Kidney (tissue), 13 donors: ENCODE measurements at regions not wholly inside any gene's neighbourhood (a gene's known extent, or its start where the extent isn't known, plus 50 kb on each side); places are given as distances from the start of the nearest gene placed in this dataset.

ENCODE experiments used
- DNase-seq, 5 donors: peaks; one replicate each; pipeline ENCODE4 v3.0.0-alpha.2; 2013 to 2020
- FAIRE-seq: peaks from 2 replicates; lab custom pipeline; 2012; peaks lifted over from hg19 to GRCh38; lab: Jason Lieb, UNC
- H3K27ac ChIP-seq, 2 donors: one replicate each; pipeline ENCODE4 v1.7.0; 2013; ENCODE audit warnings: low read depth in 2 of 2, low read length in 2 of 2, inconsistent platforms in 1 of 2
- H3K27me3 ChIP-seq: one replicate; pipeline ENCODE4 v1.7.1; 2013; ENCODE audit warnings: low read length, inconsistent platforms; ENCODE audit not compliant: control insufficient read depth, insufficient read depth
- H3K36me3 ChIP-seq, 3 donors: one replicate each; pipeline versions ENCODE4 v1.7.0 to v1.7.1; 2013; ENCODE audit warnings: low read length in 3 of 3, control low read depth in 1 of 3, inconsistent platforms in 1 of 3; ENCODE audit not compliant: insufficient read depth in 3 of 3, control insufficient read depth in 2 of 3
- H3K4me1 ChIP-seq, 3 donors: one replicate each; pipeline versions ENCODE4 v1.7.0 to v1.7.1; 2013; ENCODE audit warnings: low read length in 3 of 3, inconsistent platforms in 1 of 3, low read depth in 1 of 3; ENCODE audit not compliant: control insufficient read depth in 2 of 3, insufficient read depth in 2 of 3
- H3K4me3 ChIP-seq, 3 donors: one replicate each; pipeline versions ENCODE4 v1.7.0 to v1.8.1; 2013; ENCODE audit warnings: low read length in 3 of 3, control low read depth in 1 of 3, inconsistent platforms in 1 of 3
- H3K9ac ChIP-seq, 3 donors: one replicate each; pipeline versions ENCODE4 v1.7.0 to v1.7.1; 2013; ENCODE audit warnings: low read length in 3 of 3, control low read depth in 1 of 3, inconsistent platforms in 1 of 3
- H3K9me3 ChIP-seq, 3 donors: one replicate each; pipeline versions ENCODE4 v1.7.0 to v1.7.1; 2013; ENCODE audit warnings: low read length in 3 of 3, control low read depth in 1 of 3, inconsistent platforms in 1 of 3; ENCODE audit not compliant: control insufficient read depth in 2 of 3, insufficient read depth in 1 of 3
- intact Hi-C: fragments of 100-400 bp; cut with DNase I; formaldehyde crosslinking; loops from one replicate; pipeline ENCODE4 v1.11.1; 2022
- TF ChIP-seq, protein P1 (sequence below): IDR thresholded peaks from 3 replicates; pipeline ENCODE4 v1.5.1; 2012; ENCODE audit warnings: mild to moderate bottlenecking, moderate library complexity, borderline replicate concordance; ENCODE audit not compliant: insufficient read depth; ENCODE audit errors: extremely low read depth
- donor health status: control.
- donor health status: control.
- donor health status: control.
- donor health status: control.
- donor health status: control.
- donor health status: DM: yes; HTN: yes; CAD: no.
- donor health status: Normal renal cell carcinoma (clear cell type).

DNA sequence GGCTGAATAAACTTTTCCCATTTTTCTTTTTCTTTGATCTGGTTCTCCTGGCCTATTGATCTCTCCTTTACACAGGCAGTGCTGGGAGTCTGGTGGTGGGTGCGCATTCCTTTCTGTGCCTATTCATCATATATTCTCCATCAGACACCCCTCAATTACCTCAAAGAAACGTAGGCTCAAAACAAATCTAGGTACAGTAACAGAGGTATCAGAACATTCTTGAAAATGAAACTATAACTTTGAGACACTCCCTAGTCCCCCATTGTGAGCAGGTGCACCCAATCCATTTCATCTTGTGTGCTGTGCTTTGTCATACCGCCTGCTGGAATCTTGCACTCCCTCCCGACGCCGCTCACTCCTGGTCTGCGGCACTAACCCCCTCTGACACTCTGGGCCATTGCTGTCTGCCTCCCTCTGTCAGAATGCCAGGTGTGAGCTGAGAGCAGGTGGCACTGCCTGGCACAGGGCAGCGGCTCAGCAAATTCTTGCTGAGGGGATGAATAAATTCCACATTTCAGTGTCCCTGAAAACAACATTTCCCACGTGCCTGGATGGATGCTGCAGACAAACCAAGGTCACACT lies 303.4 kb upstream of the EXOC2 start:
- no peak for DNase-seq

DNA sequence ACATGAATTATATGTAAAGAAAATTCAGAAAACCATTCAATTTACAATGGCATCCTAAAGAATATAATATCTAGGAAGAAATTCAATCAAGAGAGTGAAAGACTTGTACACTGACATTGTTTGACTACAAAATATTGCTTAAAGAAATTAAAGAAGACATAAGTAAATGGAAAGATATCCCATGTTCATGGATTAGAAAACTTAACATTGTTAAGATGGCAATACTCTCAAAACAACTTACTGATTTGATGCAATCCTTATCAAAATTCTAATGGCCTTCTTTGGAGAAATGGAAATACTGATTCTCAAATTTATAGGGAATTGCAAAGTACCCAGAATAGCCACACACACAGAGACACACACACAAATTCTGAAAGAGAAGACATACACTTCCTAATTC lies 298.3 kb upstream of the EXOC2 start:
- TF ChIP-seq, protein P1, sequence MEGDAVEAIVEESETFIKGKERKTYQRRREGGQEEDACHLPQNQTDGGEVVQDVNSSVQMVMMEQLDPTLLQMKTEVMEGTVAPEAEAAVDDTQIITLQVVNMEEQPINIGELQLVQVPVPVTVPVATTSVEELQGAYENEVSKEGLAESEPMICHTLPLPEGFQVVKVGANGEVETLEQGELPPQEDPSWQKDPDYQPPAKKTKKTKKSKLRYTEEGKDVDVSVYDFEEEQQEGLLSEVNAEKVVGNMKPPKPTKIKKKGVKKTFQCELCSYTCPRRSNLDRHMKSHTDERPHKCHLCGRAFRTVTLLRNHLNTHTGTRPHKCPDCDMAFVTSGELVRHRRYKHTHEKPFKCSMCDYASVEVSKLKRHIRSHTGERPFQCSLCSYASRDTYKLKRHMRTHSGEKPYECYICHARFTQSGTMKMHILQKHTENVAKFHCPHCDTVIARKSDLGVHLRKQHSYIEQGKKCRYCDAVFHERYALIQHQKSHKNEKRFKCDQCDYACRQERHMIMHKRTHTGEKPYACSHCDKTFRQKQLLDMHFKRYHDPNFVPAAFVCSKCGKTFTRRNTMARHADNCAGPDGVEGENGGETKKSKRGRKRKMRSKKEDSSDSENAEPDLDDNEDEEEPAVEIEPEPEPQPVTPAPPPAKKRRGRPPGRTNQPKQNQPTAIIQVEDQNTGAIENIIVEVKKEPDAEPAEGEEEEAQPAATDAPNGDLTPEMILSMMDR: no peak
- FAIRE-seq: no peak
- H3K9me3 ChIP-seq: peaks cover 0 to 13% (median 0%) of the 10 kb centered on the region in 3 donors
- no peak overlapping the region for H3K27ac ChIP-seq
- H3K27me3 ChIP-seq: no peaks in the 10 kb centered on the region
- no peak for DNase-seq
- no peak overlapping the region for H3K9ac ChIP-seq
- H3K36me3 ChIP-seq: no peaks in the 10 kb centered on the region
- no peak overlapping the region for H3K4me3 ChIP-seq
- intact Hi-C loops: no loop called here
- no peaks in the 10 kb centered on the region for H3K4me1 ChIP-seq

More for the DNA sequence above, 303.4 kb upstream of the EXOC2 start:
- peaks cover 0 to 6% (median 0%) of the 10 kb centered on the region in 3 donors for H3K9me3 ChIP-seq
- H3K9ac ChIP-seq: no peak overlapping the region
- intact Hi-C loops: no loop called here
- no peak overlapping the region for H3K4me3 ChIP-seq
- no peak overlapping the region for H3K27ac ChIP-seq
- H3K27me3 ChIP-seq: no peaks in the 10 kb centered on the region
- TF ChIP-seq, protein P1: no peak
- H3K36me3 ChIP-seq: no peaks in the 10 kb centered on the region
- no peaks in the 10 kb centered on the region for H3K4me1 ChIP-seq
- FAIRE-seq: no peak

DNA sequence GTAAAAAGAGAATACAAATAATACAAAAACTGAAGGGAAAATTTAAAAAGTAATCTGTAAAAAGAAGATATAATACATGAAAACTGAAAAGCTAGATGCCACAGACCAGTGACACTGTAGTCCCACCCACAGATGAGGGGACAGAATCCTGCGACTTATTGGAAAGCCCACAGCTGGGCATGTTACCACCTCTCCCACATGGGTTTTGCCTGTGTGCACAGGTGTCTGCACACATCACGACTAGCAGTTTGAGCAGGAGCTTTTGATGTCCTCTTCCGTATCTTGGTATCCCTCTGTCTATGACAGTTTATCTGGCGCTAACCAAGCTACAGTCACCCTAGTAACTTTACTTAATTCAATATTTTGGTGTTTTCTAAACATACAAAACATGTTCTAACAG lies 291.1 kb upstream of the EXOC2 start:
- H3K9ac ChIP-seq: no peak overlapping the region
- no peaks in the 10 kb centered on the region for H3K27me3 ChIP-seq
- no peak overlapping the region for H3K4me3 ChIP-seq
- intact Hi-C loops: no loop called here
- H3K9me3 ChIP-seq: no peaks in the 10 kb centered on the region
- FAIRE-seq: no peak
- TF ChIP-seq, protein P1: no peak
- no peak overlapping the region for H3K27ac ChIP-seq
- H3K4me1 ChIP-seq: no peaks in the 10 kb centered on the region
- H3K36me3 ChIP-seq: no peaks in the 10 kb centered on the region
- DNase-seq: no peak
